Motor neuron (in vitro differentiated cells): ENCODE measurements at regions not wholly inside any gene's neighbourhood (a gene's known extent, or its start where the extent isn't known, plus 50 kb on each side); places are given as distances from the start of the nearest gene placed in this dataset.
A peak's percentile ranks its signal among the peaks of the same experiment; 100 is the strongest.

ENCODE experiments used
- ATAC-seq, 8 experiments: fragments of 200-7000 bp; cut with Tn5 transposase; replicated peaks in 6 of 8; 2 replicates each; pipeline ENCODE4 v1.8.0; 2021; ENCODE audit warnings: mild to moderate bottlenecking in 8 of 8, moderate library complexity in 8 of 8
- H3K27ac ChIP-seq, 2 donors: fragments of 250-450 bp; sonication (Bioruptor Pico); 2 replicates each; pipeline ENCODE4 v1.9.0; 2021; ENCODE audit warnings: antibody characterized with exemption in 2 of 2, mild to moderate bottlenecking in 2 of 2, moderate library complexity in 1 of 2
- H3K4me1 ChIP-seq, 2 donors: fragments of 250-450 bp; sonication (Bioruptor Pico); replicated peaks in 1 of 2; 2 replicates each; pipeline ENCODE4 v1.6.1; 2021; ENCODE audit warnings: antibody characterized with exemption in 2 of 2, mild to moderate bottlenecking in 2 of 2, moderate library complexity in 1 of 2
- H3K4me3 ChIP-seq, 5 donors: fragments of 250-450 bp; sonication (Bioruptor Pico); 2 replicates each; pipeline ENCODE4 v1.9.0; 2021; ENCODE audit warnings: antibody characterized with exemption in 5 of 5, mild to moderate bottlenecking in 5 of 5, moderate library complexity in 4 of 5
- WGBS, 10 experiments: fragments of 450-650 bp; shearing (Covaris generic); methylation state at CpG; one replicate each; pipeline ENCODE4 v1.0.0; 2022; 5-methylcytosine and 5-hydroxymethylcytosine counted together
- in situ Hi-C, 9 experiments: fragments of 400-800 bp; cut with MboI; loops; one replicate each; pipeline ENCODE4 v1.15.0; 2021; ENCODE audit warnings: low sequenced_read_pairs in 9 of 9, low pct_unique_long_range_greater_than_20kb in 2 of 9; ENCODE audit not compliant: unreplicated experiment in 9 of 9

DNA sequence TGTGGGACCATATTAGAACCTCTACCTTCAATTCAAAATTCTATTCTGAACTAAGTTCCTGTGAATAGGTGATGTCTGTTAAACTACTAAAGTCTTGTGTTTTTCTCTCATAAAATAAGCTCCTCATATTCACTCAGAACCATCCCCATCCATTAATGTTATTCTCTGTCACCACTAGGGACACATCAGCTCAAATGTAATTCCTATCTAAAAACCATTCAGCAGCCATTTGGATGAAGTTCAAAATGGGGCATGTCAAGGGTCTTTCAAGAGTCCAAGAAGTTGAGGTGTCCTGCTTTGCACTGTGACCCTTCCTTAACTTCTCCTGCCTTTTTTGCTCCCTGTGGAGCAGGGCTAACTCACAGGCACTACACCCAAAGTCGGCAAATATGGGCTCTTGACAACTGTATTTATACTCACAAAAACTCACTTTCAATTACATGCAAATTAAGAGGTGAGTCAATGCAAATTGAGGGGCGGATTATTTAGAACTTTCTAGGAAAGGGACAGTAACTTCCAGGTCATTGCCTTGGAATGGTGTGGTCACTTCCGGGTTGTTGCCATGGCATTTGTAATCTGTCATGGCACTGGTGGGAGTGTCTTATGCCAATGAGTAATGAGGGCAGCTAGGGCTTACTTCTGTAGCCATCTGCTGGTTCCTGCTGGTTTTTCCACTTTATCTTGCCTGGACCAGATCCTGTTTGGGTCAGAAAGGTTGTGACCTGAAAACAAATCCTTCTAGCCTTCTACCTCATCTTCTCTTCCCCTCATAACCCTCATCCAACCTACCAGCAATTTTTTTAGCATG lies 128.2 kb upstream of the COX10 start:
- H3K4me3 ChIP-seq, result no peak overlapping the region
- H3K27ac ChIP-seq, result no peak overlapping the region
- in situ Hi-C loops, result loop anchor here in 1 of 9 experiments (25.0 kb wide), 1 partner anchor 329 kb away; the partner anchor contains the start of gene HS3ST3A1
- WGBS, 10 experiments, result 13 to 100% (median 80%) methylated on average over 1 to 3 of the region's 3 CpGs; no CpG with 5 or more reads in 2 of the 10 experiments
- peak; percentile 36 to 96 (median 48) for ATAC-seq
- H3K4me1 ChIP-seq, result peaks cover 11 to 16% of the 10 kb centered on the region in 2 donors

DNA sequence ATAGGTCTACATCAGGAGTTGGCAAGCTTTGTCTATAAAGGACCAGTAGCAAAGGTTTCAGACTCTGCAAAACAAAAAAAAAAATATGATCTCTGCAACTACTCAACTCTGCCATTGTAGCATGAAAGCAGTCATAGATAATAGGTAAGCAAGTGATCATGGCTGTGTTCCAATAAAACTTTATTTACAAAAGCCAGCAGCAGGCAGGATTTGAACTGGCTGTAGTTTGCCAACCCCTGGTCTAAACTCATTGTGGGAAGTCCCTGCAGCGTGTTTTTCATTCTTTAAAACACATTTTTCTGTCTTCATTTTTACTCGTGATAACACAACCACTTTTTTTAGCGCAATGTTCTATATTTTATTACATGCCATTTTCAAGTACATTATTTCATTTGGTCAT lies 127.5 kb upstream of the COX10 start:
- no peak for ATAC-seq
- in situ Hi-C loops, result loop anchor here in 1 of 9 experiments (25.0 kb wide), 1 partner anchor 329 kb away; the partner anchor contains the start of gene HS3ST3A1

DNA sequence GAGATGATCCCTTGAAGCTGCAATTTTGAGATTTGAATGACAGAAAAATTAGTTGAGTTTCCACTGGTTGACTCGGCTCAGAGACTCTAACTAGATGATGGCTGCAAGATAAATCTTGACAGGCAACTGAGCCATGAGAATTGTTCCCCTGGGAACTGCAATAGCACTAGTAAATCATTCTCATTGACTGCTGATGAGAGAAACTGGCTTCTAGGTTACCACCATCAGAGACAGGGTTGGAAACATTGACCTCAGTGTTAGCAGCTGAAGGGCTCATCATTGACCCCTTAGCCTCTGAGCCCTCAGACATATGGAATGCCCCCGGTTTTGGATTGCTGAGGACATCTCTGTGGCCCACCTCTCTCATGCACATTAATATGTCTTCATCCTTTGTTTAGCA lies 125.4 kb upstream of the COX10 start:
- peak in 5 of 8 experiments; percentile 62 to 89 (median 87) for ATAC-seq
- H3K4me1 ChIP-seq, result peaks cover 11 to 16% of the 10 kb centered on the region in 2 donors
- no peak overlapping the region for H3K4me3 ChIP-seq
- WGBS, 10 experiments, result 0 to 100% (median 24%) methylated on average over 1 to 2 of the region's 2 CpGs; no CpG with 5 or more reads in 3 of the 10 experiments
- in situ Hi-C loops, result loop anchor here in 1 of 9 experiments (25.0 kb wide), 1 partner anchor 332 kb away; the partner anchor contains the start of gene HS3ST3A1
- no peak overlapping the region for H3K27ac ChIP-seq

More for the DNA sequence above, 127.5 kb upstream of the COX10 start:
- 53 to 100% (median 84%) methylated on average over 3 of the region's 3 CpGs; no CpG with 5 or more reads in 2 of the 10 experiments for WGBS, 10 experiments
- H3K4me3 ChIP-seq, result no peak overlapping the region
- peaks cover 11 to 16% of the 10 kb centered on the region in 2 donors for H3K4me1 ChIP-seq
- H3K27ac ChIP-seq, result no peak overlapping the region

GRCh38 chr17:13947499-13947898 lies 121.8 kb upstream of the COX10 start:
- 20 to 100% (median 83%) methylated on average over 1 to 6 of the region's 6 CpGs; no CpG with 5 or more reads in 1 of the 10 experiments for WGBS, 10 experiments
- H3K27ac ChIP-seq, result no peak overlapping the region
- no peak for ATAC-seq
- in situ Hi-C loops, result loop anchor here in 1 of 9 experiments (25.0 kb wide), 1 partner anchor 335 kb away; the partner anchor contains the start of gene HS3ST3A1
- H3K4me3 ChIP-seq, result no peak overlapping the region
- H3K4me1 ChIP-seq, result peaks cover 11 to 26% of the 10 kb centered on the region in 2 donors

DNA sequence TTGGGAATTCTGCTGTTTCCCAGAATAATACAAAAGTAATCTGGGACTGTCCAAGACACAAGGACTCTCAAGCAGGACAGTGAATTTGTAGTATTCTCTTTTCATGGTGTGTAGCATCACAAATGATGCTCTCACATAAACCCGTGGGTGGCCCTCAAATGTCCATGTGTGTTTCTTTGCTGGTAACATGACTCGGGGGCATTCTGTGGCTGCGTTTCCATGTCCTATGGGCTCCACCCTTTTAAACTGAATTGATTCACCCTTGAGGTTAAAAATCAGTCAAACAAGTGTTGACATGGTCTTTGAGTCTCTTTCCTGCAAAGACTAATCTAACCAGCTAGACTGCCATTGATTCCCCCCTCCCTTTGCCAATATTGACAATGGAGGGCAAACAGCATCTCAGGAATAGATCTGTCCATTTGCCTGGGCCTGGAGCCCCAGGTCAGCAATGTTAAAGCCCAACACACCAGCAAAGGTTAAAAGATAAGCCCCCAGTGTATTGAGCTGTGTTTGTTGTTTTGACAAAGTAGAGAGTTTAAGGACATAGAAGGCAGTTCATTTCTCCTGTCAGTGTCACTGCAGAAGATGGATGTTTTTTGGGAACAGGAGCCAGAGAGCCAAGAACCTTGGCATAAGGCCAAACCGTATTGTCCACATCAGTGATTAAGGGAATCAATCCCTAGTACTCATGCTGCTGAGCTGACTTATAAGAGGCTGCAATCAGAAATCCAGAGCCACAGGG lies 117.1 kb upstream of the COX10 start:
- H3K4me3 ChIP-seq, result no peak overlapping the region
- H3K4me1 ChIP-seq, result peaks cover 3 to 19% of the 10 kb centered on the region in 2 donors
- in situ Hi-C loops, result no loop called here
- WGBS, 10 experiments, result 7 to 90% (median 33%) methylated on average over 1 to 4 of the region's 4 CpGs; no CpG with 5 or more reads in 2 of the 10 experiments
- peak in 7 of 8 experiments; percentile 31 to 80 (median 74) for ATAC-seq
- H3K27ac ChIP-seq, result no peak overlapping the region

- 0% methylated on average over 1 of the region's 1 CpG; no CpG with 5 or more reads in 1 of the 10 experiments for WGBS, 10 experiments
- Histone ChIP-seq H3K4me3 (no peak overlapping the region), H3K27ac (no peak overlapping the region), H3K4me1 (peaks cover 6 to 19% of the 10 kb centered on the region in 2 donors)
- no peak for ATAC-seq
- in situ Hi-C loops, result no loop called here
Measured at GRCh38 chr17:13953841-13954240, 115.5 kb upstream of the COX10 start.

GRCh38 chr17:13957636-13958035 lies 111.7 kb upstream of the COX10 start:
- H3K4me1 ChIP-seq, result peaks cover 5 to 10% of the 10 kb centered on the region in 2 donors
- WGBS, 10 experiments, result 37 to 100% (median 84%) methylated on average over 1 to 3 of the region's 3 CpGs; no CpG with 5 or more reads in 1 of the 10 experiments
- in situ Hi-C loops, result no loop called here
- no peak for ATAC-seq
- H3K27ac ChIP-seq, result no peak overlapping the region
- H3K4me3 ChIP-seq, result no peak overlapping the region

DNA sequence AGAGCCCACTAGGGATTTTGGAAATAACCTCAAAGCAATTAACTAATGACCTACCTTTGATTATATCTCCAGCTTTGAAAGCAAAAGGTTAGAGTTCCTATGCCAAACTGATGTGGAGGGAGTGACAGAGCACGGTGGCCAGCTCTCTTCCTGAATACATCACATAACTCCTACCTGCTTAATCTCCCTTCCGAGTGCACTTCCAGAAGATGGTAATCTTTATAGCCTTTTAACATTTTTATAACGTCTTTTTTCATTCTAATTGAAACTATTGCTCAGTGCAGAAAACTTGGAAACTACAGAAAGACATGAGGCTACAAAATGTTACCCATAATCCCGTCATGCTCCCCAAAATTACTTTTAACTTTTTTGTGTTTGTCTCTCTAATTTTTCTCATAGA lies 110.5 kb upstream of the COX10 start:
- in situ Hi-C loops, result no loop called here
- ATAC-seq, result peak in 1 of 8 experiments; percentile 24
- H3K27ac ChIP-seq, result no peak overlapping the region
- H3K4me3 ChIP-seq, result no peak overlapping the region
- WGBS, 10 experiments, result 48 to 86% (median 78%) methylated on average over 1 to 4 of the region's 4 CpGs
- H3K4me1 ChIP-seq, result peaks cover 0 to 8% of the 10 kb centered on the region in 2 donors

DNA sequence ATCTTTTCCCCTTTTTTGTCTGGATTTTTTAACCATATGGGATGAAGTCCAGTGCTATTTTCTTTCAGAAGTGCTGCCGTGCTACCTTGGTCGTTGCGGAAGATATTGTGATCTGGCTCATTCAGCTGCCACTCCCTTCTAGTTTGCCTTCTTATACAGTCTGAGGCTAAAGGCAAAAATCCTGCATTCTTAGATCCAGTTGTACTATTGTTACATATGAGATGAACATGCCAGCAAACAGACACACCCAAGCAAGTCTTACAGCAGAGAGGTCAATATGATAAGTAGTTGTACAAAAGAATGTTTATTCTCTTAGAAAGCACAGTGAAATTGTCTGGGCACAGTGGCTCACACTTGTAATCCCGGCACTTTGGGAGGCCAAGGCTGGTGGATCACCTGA lies 108.0 kb upstream of the COX10 start:
- peak in 3 of 8 experiments; percentile 20 to 99 (median 98) for ATAC-seq
- H3K27ac ChIP-seq, result no peak overlapping the region
- in situ Hi-C loops, result no loop called here
- WGBS, 10 experiments, result 68 to 100% (median 86%) methylated on average over 1 to 4 of the region's 4 CpGs
- no peak overlapping the region for H3K4me3 ChIP-seq
- peaks cover 0 to 8% of the 10 kb centered on the region in 2 donors for H3K4me1 ChIP-seq

- H3K27ac ChIP-seq, result no peak overlapping the region
- 43 to 100% (median 86%) methylated on average over 1 to 2 of the region's 2 CpGs; no CpG with 5 or more reads in 3 of the 10 experiments for WGBS, 10 experiments
- in situ Hi-C loops, result no loop called here
- H3K4me1 ChIP-seq, result peaks cover 0 to 8% of the 10 kb centered on the region in 2 donors
- no peak overlapping the region for H3K4me3 ChIP-seq
- no peak for ATAC-seq
Measured at GRCh38 chr17:13962716-13963240, 106.5 kb upstream of the COX10 start.

- H3K4me3 ChIP-seq, result no peak overlapping the region
- whole genome bisulfite sequencing, 10 experiments, result 83 to 100% (median 95%) methylated on average over 1 to 6 of the region's 7 CpGs; no CpG with 5 or more reads in 5 of the 10 experiments
- H3K4me1 ChIP-seq, result peaks cover 0 to 2% of the 10 kb centered on the region in 2 donors
- no peak overlapping the region for H3K27ac ChIP-seq
- in situ Hi-C loops, result no loop called here
- peak in 2 of 8 experiments; percentile 47 to 50 for ATAC-seq
Measured at GRCh38 chr17:13967416-13967815, 101.9 kb upstream of the COX10 start.

DNA sequence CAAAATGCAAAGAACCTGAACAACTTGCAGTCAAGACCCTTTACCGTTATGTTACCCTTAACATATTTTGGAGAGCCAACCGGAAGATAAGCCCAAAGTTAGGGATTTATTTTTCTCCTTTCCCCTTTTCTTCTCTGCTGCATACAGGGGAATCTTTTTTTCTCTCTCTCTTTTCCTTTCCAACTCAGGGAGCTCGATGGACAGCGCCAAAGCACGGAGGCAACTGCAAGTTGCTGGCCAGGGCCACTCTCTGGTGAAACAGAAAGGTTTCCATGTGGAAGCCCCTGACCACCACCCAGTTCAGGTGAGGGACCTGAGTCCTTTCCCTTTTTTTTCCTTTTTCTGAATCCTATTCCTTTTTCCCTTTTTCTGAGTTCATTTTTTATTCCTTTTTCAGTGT lies 98.8 kb upstream of the COX10 start:
- WGBS, 10 experiments, result 0 to 100% (median 71%) methylated on average over 1 to 5 of the region's 5 CpGs; no CpG with 5 or more reads in 1 of the 10 experiments
- Histone ChIP-seq H3K4me3 (no peak overlapping the region), H3K4me1 (peaks cover 10 to 13% of the 10 kb centered on the region in 2 donors), H3K27ac (no peak overlapping the region)
- no peak for ATAC-seq
- in situ Hi-C loops, result no loop called here
